Upper lobe of left lung (tissue), 4 donors: ENCODE measurements at regions not wholly inside any gene's neighbourhood (a gene's known extent, or its start where the extent isn't known, plus 50 kb on each side); places are given as distances from the start of the nearest gene placed in this dataset.

Experiments
- EP300 ChIP-seq, 4 donors: sonication (generic); formaldehyde crosslinking; IDR thresholded peaks; one replicate each; pipeline ENCODE4 v1.5.1; 2017; ENCODE audit warnings: antibody characterized with exemption in 4 of 4, control low read depth in 2 of 4
- POLR2A ChIP-seq, 4 donors: fragments of 450-650 bp; IDR thresholded peaks; one replicate each; pipeline ENCODE4 v1.5.1; 2016 to 2017; ENCODE audit warnings: antibody characterized with exemption in 4 of 4, mild to moderate bottlenecking in 2 of 4
- POLR2AphosphoS5 ChIP-seq, 2 donors: sonication (generic); formaldehyde crosslinking; IDR thresholded peaks; one replicate each; pipeline ENCODE4 v1.5.1; 2017; ENCODE audit warnings: antibody characterized with exemption in 2 of 2
- TF ChIP-seq, protein P1 (sequence below), 6 experiments: fragments of 450-650 bp in 4 of 6; fragments of 200-600 bp in 2 of 6; sonication (generic) in 2 of 6; IDR thresholded peaks; one replicate each; pipeline ENCODE4 v1.5.1; 2016 to 2019; ENCODE audit warnings: antibody characterized with exemption in 6 of 6

- TF ChIP-seq, protein P1, sequence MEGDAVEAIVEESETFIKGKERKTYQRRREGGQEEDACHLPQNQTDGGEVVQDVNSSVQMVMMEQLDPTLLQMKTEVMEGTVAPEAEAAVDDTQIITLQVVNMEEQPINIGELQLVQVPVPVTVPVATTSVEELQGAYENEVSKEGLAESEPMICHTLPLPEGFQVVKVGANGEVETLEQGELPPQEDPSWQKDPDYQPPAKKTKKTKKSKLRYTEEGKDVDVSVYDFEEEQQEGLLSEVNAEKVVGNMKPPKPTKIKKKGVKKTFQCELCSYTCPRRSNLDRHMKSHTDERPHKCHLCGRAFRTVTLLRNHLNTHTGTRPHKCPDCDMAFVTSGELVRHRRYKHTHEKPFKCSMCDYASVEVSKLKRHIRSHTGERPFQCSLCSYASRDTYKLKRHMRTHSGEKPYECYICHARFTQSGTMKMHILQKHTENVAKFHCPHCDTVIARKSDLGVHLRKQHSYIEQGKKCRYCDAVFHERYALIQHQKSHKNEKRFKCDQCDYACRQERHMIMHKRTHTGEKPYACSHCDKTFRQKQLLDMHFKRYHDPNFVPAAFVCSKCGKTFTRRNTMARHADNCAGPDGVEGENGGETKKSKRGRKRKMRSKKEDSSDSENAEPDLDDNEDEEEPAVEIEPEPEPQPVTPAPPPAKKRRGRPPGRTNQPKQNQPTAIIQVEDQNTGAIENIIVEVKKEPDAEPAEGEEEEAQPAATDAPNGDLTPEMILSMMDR (IDR thresholded peaks at IDR 0.05) = no peak
- TF ChIP-seq POLR2A (IDR thresholded peaks at IDR 0.05) = no peak
- TF ChIP-seq POLR2AphosphoS5 (IDR thresholded peaks at IDR 0.05) = no peak
- no peak for TF ChIP-seq EP300 (IDR thresholded peaks at IDR 0.05)
Measured at GRCh38 chr9:110081395-110081794, 126.6 kb downstream of the C9orf152 start.
